ENCODE measurements at regions not wholly inside any gene's neighbourhood (a gene's known extent, or its start where the extent isn't known, plus 50 kb on each side); places are given as distances from the start of the nearest gene placed in this dataset.

GRCh38 chr10:29687421-29688164 is 52.8 kb upstream of the SVIL start:
- H3K4me1 ChIP-seq = peaks cover 30% of the 10 kb centered on the region
- DNase-seq = no peak

GRCh38 chr10:29685506-29685905 is 50.7 kb upstream of the SVIL start:
- ATAC-seq (no peak), DNase-seq (no peak)
- Histone ChIP-seq H3K27me3 (ENCODE audit: insufficient read depth in 3 of 3, low read length in 2 of 3) (no peaks in the 10 kb centered on the region), H3K27ac (no peak overlapping the region), H3K9me3 (no peaks in the 10 kb centered on the region), H3K4me1 (peaks cover 18% of the 10 kb centered on the region), H3K4me3 (no peak overlapping the region), H3K36me3 (ENCODE audit: insufficient read depth in 1 of 2, low read depth in 1 of 2) (peaks cover 0 to 58% of the 10 kb centered on the region in 2 donors)
- TF ChIP-seq CTCF (IDR thresholded peaks at IDR 0.05) = no peak
- intact Hi-C loops (cut with DNase I) = no loop called here
- 88 to 90% (median 89%) methylated on average over 4 of the region's 4 CpGs for WGBS, 3 donors

More at GRCh38 chr10:29687421-29688164, 52.8 kb upstream of the SVIL start:
- WGBS, 3 donors = 77 to 83% (median 80%) methylated on average over 10 of the region's 10 CpGs
- ATAC-seq = no peak
- H3K9me3 ChIP-seq = no peaks in the 10 kb centered on the region
- intact Hi-C loops (cut with DNase I) = no loop called here
- peak overlapping the region; percentile 25 for H3K27ac ChIP-seq
- H3K27me3 ChIP-seq (ENCODE audit: insufficient read depth in 3 of 3, low read length in 2 of 3) = no peaks in the 10 kb centered on the region
- TF ChIP-seq CTCF (IDR thresholded peaks at IDR 0.05) = no peak
- H3K36me3 ChIP-seq (ENCODE audit: insufficient read depth in 1 of 2, low read depth in 1 of 2) = peaks cover 0 to 42% of the 10 kb centered on the region in 2 donors
- H3K4me3 ChIP-seq = no peak overlapping the region
